ENCODE measurements at regions not wholly inside any gene's neighbourhood (a gene's known extent, or its start where the extent isn't known, plus 50 kb on each side); places are given as distances from the start of the nearest gene placed in this dataset.

GRCh38 chrX:69289046-69289792 is 124.0 kb upstream of the PJA1 start:
- TF ChIP-seq CTCF (IDR thresholded peaks at IDR 0.05; ENCODE audit: low read length) = no peak
- TF ChIP-seq EZH2 (IDR thresholded peaks at IDR 0.05; ENCODE audit: borderline replicate concordance, low read length) = no peak
